ENCODE measurements at regions not wholly inside any gene's neighbourhood (a gene's known extent, or its start where the extent isn't known, plus 50 kb on each side); places are given as distances from the start of the nearest gene placed in this dataset.

GRCh38 chr1:214174508-214175199 lies 106.3 kb upstream of the SMYD2 start:
- TF ChIP-seq GATA2 (IDR thresholded peaks at IDR 0.05; ENCODE audit: low read depth, low read length): no peak
- no peak for TF ChIP-seq GATA3 (IDR thresholded peaks at IDR 0.05; ENCODE audit: low read depth, low read length)

- no peak for TF ChIP-seq GATA3 (IDR thresholded peaks at IDR 0.05; ENCODE audit: low read depth, low read length)
- TF ChIP-seq GATA2 (IDR thresholded peaks at IDR 0.05; ENCODE audit: low read depth, low read length): no peak
Measured at GRCh38 chr1:214178102-214178501, 102.9 kb upstream of the SMYD2 start.

- TF ChIP-seq GATA2 (IDR thresholded peaks at IDR 0.05; ENCODE audit: low read depth, low read length): no peak
Measured at GRCh38 chr1:214184992-214185391, 96.0 kb upstream of the SMYD2 start.

- no peak for TF ChIP-seq GATA3 (IDR thresholded peaks at IDR 0.05; ENCODE audit: low read depth, low read length)
- TF ChIP-seq GATA2 (IDR thresholded peaks at IDR 0.05; ENCODE audit: low read depth, low read length): no peak
Measured at GRCh38 chr1:214186103-214186824, 94.7 kb upstream of the SMYD2 start.

GRCh38 chr1:214187121-214187900 lies 93.6 kb upstream of the SMYD2 start:
- TF ChIP-seq GATA3 (IDR thresholded peaks at IDR 0.05; ENCODE audit: low read depth, low read length) (no peak), GATA2 (IDR thresholded peaks at IDR 0.05; ENCODE audit: low read depth, low read length) (peak; percentile 23; the same call in 1 of the 2 replicates)

- TF ChIP-seq GATA3 (IDR thresholded peaks at IDR 0.05; ENCODE audit: low read depth, low read length) (no peak), GATA2 (IDR thresholded peaks at IDR 0.05; ENCODE audit: low read depth, low read length) (0 out of 2 replicates have a peak, but pooled peaks have one; percentile 8)
Measured at GRCh38 chr1:214187933-214188332, 93.0 kb upstream of the SMYD2 start.

GRCh38 chr1:214188835-214189234 lies 92.1 kb upstream of the SMYD2 start:
- TF ChIP-seq GATA2 (IDR thresholded peaks at IDR 0.05; ENCODE audit: low read depth, low read length) (no peak), GATA3 (IDR thresholded peaks at IDR 0.05; ENCODE audit: low read depth, low read length) (no peak)

GRCh38 chr1:214192825-214193643 lies 87.9 kb upstream of the SMYD2 start:
- TF ChIP-seq GATA3 (IDR thresholded peaks at IDR 0.05; ENCODE audit: low read depth, low read length) (no peak), GATA2 (IDR thresholded peaks at IDR 0.05; ENCODE audit: low read depth, low read length) (no peak)

GRCh38 chr1:214193691-214194090 lies 87.3 kb upstream of the SMYD2 start:
- peak; percentile 71 for TF ChIP-seq GATA2 (IDR thresholded peaks at IDR 0.05; ENCODE audit: low read depth, low read length)
- peak; percentile 28; the same call in 1 of the 2 replicates for TF ChIP-seq GATA3 (IDR thresholded peaks at IDR 0.05; ENCODE audit: low read depth, low read length)

- TF ChIP-seq GATA2 (IDR thresholded peaks at IDR 0.05; ENCODE audit: low read depth, low read length) (no peak), GATA3 (IDR thresholded peaks at IDR 0.05; ENCODE audit: low read depth, low read length) (no peak)
Measured at GRCh38 chr1:214198571-214198970, 82.4 kb upstream of the SMYD2 start.

- TF ChIP-seq GATA2 (IDR thresholded peaks at IDR 0.05; ENCODE audit: low read depth, low read length) (no peak), GATA3 (IDR thresholded peaks at IDR 0.05; ENCODE audit: low read depth, low read length) (no peak)
Measured at GRCh38 chr1:214199585-214199984, 81.4 kb upstream of the SMYD2 start.

GRCh38 chr1:214202992-214203391 lies 78.0 kb upstream of the SMYD2 start:
- TF ChIP-seq GATA3 (IDR thresholded peaks at IDR 0.05; ENCODE audit: low read depth, low read length) (no peak), GATA2 (IDR thresholded peaks at IDR 0.05; ENCODE audit: low read depth, low read length) (no peak)

GRCh38 chr1:214205053-214205452 lies 75.9 kb upstream of the SMYD2 start:
- TF ChIP-seq GATA3 (IDR thresholded peaks at IDR 0.05; ENCODE audit: low read depth, low read length) (no peak), GATA2 (IDR thresholded peaks at IDR 0.05; ENCODE audit: low read depth, low read length) (no peak)

GRCh38 chr1:214208460-214208859 lies 72.5 kb upstream of the SMYD2 start:
- TF ChIP-seq GATA3 (IDR thresholded peaks at IDR 0.05; ENCODE audit: low read depth, low read length) (no peak), GATA2 (IDR thresholded peaks at IDR 0.05; ENCODE audit: low read depth, low read length) (no peak)

All from SH-SY5Y (cell line).